Fibroblast of the aortic adventitia (primary cell): ENCODE measurements at regions not wholly inside any gene's neighbourhood (a gene's known extent, or its start where the extent isn't known, plus 50 kb on each side); places are given as distances from the start of the nearest gene placed in this dataset.

ENCODE experiments used
- DNase-seq: peaks from one replicate; pipeline ENCODE4 v3.0.0-alpha.2; 2010; ENCODE audit warnings: low read depth
- H3K4me3 ChIP-seq: 2 replicates; pipeline ENCODE4 v1.5.1; 2011; ENCODE audit warnings: low read depth, mild to moderate bottlenecking, control low read depth, low read length, moderate library complexity
- TF ChIP-seq, protein P1 (sequence below): IDR thresholded peaks from 2 replicates; pipeline ENCODE4 v1.5.1; 2011; ENCODE audit warnings: mild to moderate bottlenecking, low read length, control low read depth, inconsistent platforms; ENCODE audit not compliant: insufficient read depth

DNA sequence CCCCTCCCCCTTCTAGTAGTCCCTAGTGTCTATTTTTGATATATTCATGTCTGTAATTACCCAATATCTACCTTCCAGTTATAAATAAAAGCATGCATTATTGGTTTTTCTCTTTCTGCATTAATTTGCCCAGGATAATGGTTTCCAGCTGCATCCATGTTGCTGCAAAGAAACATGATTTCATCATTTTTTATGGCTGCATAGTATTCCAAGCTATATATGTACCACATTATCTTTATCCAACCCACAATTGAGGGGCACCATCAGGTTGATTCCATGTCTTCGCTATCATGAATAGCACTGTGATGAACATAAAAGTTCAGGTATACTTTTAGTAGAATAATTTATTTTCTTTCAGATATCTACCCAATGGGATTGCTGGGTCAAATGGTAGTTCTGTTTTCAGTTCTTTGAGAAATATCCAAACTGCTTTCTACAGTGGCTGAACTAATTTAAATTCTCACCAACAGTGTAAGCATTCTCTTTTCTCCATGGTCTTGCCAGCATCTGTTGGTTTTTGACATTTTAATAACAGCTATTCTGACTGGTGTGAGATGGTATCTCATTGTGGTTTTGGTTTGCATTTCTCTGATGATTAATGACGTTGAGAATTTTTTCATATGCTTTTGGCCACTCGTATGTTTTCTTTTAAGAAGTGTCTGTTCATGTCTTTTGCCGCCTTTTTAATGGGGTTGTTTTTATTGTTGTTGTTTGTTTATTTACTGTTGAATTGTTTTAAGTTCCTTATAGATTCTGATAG, 746.1 kb upstream of the MEF2C start:
- H3K4me3 ChIP-seq, result no peak overlapping the region
- no peak for DNase-seq
- TF ChIP-seq, protein P1, sequence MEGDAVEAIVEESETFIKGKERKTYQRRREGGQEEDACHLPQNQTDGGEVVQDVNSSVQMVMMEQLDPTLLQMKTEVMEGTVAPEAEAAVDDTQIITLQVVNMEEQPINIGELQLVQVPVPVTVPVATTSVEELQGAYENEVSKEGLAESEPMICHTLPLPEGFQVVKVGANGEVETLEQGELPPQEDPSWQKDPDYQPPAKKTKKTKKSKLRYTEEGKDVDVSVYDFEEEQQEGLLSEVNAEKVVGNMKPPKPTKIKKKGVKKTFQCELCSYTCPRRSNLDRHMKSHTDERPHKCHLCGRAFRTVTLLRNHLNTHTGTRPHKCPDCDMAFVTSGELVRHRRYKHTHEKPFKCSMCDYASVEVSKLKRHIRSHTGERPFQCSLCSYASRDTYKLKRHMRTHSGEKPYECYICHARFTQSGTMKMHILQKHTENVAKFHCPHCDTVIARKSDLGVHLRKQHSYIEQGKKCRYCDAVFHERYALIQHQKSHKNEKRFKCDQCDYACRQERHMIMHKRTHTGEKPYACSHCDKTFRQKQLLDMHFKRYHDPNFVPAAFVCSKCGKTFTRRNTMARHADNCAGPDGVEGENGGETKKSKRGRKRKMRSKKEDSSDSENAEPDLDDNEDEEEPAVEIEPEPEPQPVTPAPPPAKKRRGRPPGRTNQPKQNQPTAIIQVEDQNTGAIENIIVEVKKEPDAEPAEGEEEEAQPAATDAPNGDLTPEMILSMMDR, result no peak

DNA sequence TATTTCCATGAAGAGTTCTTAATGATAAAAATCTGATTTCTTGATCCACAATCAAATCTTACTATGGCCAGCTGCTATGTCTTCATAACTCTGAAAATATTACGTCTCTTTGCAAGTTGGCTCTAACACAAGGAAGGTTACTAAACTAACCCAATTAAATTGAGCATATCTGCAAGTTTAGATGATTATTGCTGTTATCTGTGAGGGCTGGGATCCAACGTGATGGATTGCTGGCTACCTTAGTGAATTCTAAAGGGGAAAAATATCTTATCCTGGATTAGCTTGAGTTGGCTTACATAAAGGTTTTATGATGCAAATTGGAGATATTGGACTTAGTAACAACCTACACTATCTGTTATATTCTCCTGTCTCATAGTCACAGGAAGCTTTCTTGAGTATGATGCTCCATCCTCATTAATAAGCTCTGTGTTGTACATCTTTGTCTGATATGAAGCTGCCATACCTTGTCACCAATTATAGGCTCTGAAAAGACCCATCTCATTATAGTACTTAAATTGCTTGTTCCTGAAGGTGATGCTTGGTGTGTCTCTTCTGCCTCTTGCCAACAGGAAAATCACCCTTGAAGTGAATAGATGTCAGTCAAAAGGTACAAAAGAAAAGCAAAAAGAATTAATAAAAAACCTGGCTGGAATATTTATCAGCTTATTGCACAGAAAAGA, 733.0 kb upstream of the MEF2C start:
- no peak overlapping the region for H3K4me3 ChIP-seq
- TF ChIP-seq, protein P1, result no peak
- DNase-seq, result no peak

DNA sequence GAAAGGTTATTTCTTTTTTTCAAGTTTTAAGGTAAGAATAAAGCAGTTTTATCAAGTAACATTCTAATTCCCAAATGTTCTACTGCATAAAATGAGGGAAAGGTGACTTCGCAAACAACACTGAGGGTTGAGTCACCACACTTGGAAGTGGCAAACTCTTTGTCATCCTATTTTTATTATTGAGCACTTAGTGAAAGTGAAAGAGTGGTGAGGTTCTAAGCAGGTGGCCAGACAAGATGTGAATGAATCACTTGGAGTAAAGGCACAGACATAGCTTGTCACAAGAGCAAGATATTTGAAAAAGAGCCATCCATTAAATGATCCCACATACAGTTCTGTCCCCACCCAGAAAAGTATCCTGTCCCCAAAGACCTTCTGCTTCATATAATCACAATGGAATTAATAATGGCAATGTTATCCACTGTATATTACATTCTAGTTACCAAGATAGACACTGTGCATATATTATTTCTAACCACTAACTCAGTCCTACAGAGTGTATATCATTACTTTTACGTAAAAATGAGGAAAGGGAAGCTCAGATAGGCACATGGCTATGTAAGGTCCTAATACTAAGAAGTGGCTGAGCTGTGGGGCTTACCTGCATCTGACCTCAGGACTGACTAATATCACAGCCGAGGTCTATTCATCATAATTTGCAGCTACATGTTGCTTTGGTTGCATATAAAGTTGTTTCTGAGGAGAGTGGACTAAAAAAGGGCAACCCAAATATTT, 730.4 kb upstream of the MEF2C start:
- TF ChIP-seq, protein P1, result no peak
- no peak for DNase-seq

DNA sequence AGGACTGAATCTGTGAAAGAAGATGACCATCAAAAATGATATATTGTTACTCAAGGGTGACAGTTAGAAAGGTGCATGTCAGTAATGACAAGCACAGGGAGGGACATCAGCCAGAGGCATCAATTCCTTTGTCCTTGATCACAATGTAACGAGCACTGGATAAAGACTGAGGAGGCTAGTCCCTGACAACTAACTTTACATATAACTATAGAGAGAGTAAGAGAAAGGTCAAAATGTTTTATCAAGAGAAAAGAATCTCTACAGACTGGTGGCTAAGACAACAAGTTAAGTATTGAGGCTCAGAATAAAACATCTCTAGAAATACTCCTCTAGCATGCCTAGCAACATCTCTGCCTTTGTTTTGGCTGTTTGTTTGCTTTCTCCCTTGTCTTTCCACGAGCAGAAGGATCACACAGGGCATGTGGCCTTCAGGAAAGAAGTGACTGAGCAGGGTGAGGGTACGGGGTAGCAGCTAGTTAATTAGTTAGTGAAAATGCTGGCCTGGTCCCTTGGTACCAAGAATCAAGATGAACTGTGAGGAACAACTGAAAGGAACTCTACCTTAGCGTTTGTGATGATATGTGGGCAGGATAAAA, 724.1 kb upstream of the MEF2C start:
- no peak overlapping the region for H3K4me3 ChIP-seq
- DNase-seq, result no peak
- TF ChIP-seq, protein P1, result no peak

More for the DNA sequence above, 730.4 kb upstream of the MEF2C start:
- no peak overlapping the region for H3K4me3 ChIP-seq

DNA sequence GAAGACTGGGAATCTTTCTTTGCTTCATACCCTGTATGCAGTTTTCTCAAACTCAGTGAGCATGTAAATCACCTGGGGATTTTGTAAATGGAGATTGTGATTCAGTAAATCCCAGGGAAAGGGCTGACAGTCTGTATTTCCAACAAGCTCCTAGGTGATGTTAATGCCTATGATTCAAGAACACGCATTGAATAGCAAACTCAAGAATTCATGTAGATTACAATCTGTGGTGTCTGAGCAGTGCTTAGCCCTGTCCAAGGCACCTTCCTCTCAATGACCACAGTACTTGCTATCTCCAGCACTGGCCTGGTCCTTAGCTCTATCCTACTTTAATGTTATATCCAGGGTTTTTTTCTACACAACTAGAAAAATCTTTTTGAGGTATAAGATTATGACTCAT, 721.4 kb upstream of the MEF2C start:
- no peak for DNase-seq
- H3K4me3 ChIP-seq, result no peak overlapping the region
- TF ChIP-seq, protein P1, result no peak

DNA sequence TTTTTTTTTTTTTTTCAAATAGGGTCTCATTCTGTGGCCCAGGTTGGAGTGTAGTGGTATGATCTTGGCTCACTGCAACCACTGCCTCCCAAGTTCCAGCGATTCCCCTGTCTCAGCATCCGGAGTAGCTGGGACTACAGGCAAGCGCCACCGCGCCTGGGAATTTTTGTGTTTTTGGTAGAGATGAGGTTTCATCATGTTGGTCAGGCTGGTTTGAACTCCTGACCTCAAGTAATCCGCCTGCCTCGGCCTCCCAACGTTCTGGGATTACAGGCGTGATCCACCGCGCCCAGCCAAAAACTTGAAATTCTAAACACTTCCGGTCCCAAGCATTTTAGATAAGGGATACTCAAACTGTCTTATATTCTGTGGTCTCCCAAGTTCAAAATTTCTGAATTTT, 718.9 kb upstream of the MEF2C start:
- no peak for DNase-seq
- H3K4me3 ChIP-seq, result no peak overlapping the region
- TF ChIP-seq, protein P1, result no peak
